Left kidney (tissue), 1 donor: ENCODE measurements at regions not wholly inside any gene's neighbourhood (a gene's known extent, or its start where the extent isn't known, plus 50 kb on each side); places are given as distances from the start of the nearest gene placed in this dataset.

Source experiments
- DNase-seq: peaks from one replicate; pipeline ENCODE4 v3.0.0-alpha.2; 2013

DNA sequence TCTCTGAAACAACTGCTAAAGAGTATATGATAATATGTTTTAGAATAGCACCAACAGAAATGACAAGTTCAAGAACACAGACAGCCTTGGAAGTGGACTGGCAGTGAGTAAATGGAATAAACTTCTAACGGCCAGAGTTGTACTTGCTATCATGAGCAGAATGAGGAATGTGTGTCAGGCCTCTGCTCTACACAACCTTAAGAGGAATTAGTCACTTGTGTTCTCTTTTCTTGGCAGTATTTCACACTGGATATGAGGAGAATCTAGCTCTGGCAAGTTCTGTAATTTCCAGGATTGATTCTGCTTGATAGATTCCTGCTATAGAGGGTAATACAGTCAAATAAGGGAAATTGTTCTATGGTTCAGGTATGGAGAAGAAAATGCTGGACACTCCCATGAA lies 757.3 kb downstream of the EFNB2 start:
- DNase-seq = no peak

- peak; percentile 27 for DNase-seq
These were observed 760.6 kb downstream of the EFNB2 start for GRCh38 chr13:105774739-105775460.

DNA sequence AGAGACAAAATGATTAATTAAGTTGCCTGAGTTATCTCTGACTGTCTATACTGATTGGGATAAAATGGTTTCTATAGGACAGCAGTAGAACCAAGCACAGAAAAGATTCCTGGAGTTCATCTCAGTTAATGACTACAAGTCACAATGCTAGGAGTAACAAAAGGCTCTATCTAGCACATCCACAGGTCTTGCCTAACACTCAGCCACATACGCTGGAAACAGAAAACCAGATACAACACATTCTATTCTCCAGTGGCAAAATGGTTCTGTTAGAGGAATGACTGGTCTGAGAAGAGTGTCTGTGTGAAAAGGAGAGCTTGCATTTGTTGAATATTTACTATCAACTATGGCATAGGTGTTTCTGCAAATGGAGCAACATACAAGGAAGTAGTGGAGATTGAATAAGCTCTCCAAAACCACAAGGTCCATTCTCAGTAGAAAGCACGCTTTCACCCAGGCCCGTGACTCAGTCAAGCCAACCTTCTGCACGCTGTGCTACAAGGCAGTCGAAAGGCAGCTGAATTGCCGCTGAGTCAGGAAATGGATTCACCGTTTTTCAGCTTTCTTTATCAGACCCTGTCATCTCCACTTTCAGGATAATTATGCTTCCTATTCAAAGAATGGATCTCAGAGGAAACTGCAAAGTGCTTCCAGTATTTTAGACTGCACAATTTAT lies 761.5 kb downstream of the EFNB2 start:
- DNase-seq = no peak

- no peak for DNase-seq
These were observed 762.2 kb downstream of the EFNB2 start for GRCh38 chr13:105773241-105773640.

DNA sequence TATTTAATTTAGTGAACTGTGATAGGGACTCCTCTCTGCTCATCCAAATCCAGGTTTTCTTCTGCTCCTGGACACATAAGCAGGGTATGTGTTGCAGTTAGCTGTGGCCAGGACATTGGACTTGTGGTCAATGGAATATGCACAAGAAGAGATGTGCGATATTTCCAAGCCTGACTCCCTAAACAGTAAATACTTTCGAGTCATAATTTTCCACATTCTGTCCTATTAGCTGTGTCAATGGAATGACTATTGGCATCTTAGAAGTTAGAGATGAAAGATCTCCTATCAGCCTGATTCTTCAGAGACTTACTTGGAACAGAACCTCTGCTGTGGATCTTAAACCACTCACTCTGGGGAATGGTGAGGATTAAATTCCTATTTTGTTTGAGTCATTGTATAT lies 771.0 kb downstream of the EFNB2 start:
- DNase-seq = no peak

GRCh38 chr13:105763851-105764250 lies 771.6 kb downstream of the EFNB2 start:
- DNase-seq = no peak

DNA sequence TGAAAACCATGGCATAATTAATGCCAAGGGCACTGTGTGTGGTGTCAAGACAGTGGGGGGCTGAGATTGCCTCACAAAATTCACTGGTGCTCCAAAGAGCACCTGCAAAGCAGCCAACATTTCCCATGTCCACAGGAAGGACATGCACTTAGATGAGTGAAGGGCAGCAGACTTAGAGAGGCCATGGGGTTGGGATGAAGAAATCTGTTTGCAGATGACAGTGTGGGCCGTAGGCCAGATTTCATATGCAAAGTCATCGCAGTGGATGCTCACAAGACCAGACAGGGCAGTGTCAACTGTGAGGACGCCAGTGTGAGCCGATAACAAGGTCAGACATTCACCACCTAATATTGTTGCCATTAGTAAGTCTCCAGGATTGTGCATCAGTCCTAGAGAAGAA lies 773.4 kb downstream of the EFNB2 start:
- no peak for DNase-seq

DNA sequence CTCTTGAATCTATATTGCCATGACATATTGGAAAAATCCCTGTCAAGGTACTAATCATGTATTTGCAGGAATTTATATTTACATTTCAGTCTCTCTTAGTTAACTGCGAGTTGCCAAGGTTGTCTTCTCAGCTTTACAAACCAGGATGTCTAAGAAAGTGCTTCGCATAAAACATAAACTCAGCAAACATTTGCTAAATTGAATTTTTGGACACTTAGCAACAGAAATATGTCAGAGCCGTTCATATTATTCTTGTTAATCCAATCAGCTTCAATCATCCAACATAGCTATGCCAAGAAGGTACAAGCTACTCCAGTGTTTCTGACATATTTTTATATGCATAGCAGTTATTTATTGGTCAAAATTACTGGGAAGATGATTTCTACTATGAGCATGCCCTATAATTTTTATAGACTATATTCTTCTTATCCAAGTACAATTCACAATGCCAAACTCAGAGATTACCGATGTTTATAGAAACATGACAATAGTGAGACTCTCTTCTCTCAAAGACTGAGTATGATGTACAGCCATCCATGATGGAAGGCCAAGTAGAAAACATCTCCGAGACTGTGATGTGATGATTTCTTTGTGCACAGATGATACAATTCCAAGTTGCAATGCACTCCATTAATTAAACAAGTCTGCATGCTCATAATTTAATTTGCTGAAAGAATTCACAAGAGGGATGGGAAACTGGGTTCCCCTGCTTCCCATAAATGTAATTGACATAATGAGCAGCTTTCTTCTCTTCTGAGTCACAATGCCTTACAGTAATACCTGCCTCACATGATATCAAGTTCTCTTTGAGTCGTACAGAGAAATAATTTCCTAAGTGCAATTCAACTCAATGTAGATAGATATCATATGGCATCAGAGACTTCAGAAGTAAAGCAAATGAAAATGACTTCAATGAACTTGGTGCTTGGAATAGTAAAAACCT lies 776.3 kb downstream of the EFNB2 start:
- no peak for DNase-seq

DNA sequence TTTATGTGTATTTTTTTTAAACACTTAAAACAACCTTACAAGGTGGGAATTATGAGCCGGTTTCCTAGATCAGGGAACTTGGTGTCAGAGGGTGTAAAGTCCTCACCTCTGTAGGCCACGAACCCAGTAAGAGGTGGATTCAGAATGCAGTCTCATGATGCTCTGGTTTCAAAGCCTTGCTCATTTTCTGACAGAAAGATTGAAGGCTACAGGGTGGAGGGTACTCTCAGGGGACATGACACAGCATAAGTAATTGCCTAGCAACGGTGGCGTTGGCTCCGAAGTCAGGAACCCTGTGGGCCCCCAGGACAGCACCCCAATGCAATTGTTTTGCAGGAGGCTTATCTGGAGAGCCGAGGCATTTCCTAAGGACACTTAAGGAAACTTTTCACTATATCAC lies 794.7 kb downstream of the EFNB2 start:
- DNase-seq = no peak

DNA sequence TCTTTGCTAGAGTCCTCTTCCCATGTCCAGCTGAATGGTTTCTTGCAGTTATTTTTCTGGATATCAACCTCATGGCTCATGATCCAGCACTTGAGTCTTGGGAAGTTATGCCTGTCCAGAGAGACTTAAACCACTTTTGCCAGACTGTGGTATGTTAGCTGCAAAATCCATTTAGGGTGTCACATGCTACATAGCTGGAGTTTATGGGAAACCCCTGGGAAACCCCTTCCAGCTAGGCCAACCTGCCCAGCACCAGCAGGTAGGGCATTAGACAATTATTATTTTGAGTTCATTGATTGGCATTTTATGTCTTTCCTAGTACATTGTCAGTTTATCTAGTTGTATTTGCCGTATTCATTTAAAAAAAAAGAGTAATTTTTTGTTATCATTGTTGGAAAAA lies 797.8 kb downstream of the EFNB2 start:
- DNase-seq = no peak

DNA sequence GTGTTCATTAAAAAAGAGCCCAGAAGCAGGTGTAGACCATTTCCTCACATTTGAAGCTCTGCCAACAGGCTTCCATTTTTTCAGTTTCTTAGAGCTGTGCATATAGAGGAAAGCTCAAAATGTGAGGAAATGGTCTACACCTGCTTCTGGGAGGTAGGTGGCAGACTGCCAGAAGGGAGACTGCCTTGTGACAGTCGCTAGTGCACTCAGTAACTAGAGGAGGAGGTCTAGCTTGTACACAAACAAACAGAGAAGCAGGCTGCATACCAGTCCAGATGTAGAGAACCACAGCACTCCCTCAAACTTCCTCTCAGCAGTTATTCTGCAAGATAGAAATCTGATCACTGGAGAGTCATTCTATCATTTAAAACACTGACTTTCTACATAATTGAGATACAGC lies 800.2 kb downstream of the EFNB2 start:
- DNase-seq = no peak

- DNase-seq = no peak
These were observed 802.5 kb downstream of the EFNB2 start for GRCh38 chr13:105732806-105733529.

DNA sequence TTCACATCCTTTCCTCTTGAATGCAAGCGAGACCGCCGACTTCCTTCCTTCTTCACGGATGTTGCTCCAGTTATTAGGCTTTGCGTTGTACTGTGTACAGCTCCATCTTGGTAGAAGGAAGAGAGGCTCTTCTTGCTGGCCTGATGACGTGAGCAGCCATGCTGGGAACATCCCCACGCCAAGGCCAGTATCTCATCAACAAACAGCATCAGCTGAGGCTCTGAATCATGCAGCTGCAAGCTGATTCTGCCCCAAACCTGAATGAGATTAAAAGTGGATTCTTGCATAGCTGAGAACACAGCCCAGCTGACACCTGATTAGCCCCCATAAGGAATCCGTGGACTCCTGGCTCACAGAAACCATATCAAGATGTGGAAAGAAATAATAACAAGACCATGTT lies 809.6 kb downstream of the EFNB2 start:
- no peak for DNase-seq

- peak; percentile 31 for DNase-seq
These were observed 814.4 kb downstream of the EFNB2 start for GRCh38 chr13:105721016-105721415.

DNA sequence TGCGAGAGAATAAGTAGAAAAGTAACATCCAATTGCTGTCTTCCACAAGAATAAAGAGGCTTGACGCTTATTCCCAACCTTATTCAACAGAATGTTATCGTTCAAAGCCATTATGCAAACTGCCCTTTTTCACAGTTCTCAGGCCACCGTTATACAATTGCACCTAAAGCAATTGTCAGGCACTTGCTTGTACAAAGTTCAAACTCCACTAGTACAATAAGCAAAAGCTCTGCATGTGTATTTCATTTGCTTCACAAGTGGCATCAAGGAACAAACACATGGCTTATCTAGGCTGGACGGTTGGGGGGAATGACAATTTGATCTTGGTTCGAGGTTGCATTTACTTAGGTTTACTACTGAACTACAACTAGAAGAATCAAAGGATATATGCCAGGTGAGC lies 815.6 kb downstream of the EFNB2 start:
- DNase-seq = no peak

GRCh38 chr13:105709181-105709580 lies 826.3 kb downstream of the EFNB2 start:
- no peak for DNase-seq

GRCh38 chr13:105703843-105704242 lies 831.6 kb downstream of the EFNB2 start:
- no peak for DNase-seq

DNA sequence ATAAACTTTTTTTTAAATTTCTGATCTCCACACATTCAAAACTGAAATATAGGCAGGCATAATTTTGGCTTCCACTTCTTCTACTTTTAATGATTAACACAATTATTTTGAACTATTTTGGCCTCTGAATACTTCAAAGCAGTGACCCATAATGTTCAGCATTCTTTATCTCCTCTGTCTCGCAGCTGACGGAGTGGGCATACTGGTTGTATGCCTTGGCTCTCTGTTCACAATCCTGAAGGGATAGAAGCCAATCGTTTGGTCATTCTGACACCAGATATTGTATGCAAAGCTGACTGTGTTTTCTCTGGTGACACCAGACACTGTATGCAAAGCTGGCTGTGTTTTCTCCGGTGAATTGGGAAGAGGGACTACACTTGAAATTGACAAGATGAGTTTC lies 833.0 kb downstream of the EFNB2 start:
- DNase-seq = no peak

DNA sequence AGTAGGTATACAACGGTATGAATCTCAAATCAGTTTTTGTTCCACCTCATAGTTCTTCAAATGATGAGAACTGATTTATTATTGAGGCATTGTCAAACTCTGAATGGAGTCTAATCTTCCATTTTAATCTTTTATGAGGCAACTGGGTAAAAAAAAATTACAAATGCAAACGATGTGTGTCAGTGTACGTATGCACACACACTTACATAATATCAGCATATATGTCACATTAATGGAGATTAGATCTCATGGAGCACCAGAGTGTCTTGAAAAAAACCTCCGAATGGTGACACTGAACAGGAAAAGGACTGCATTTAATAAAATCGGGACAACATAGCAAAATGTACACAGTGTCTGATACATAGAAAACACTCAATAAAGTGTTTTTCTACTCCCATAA lies 842.7 kb downstream of the EFNB2 start:
- DNase-seq = no peak

- no peak for DNase-seq
These were observed 851.2 kb downstream of the EFNB2 start for GRCh38 chr13:105684216-105684615.

GRCh38 chr13:105679838-105680237 lies 855.6 kb downstream of the EFNB2 start:
- no peak for DNase-seq

DNA sequence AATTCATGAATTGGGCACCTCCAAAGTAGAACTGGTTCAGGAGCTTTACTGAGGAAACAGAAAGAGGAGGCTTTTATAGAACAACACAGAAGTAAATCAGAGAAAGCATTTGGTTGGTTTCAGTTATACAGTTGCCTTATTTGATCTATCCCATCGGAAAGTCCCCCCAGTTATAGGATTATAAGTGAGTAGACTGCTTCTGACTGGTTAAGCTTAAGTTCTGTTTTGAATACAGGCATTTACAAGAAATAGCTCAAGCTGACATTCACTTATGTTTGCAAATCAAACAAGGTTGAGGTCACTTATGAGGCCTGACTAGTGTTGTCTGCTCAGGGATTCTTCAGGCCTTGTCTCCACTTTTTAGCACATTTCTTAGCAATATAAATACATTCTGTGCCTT lies 857.4 kb downstream of the EFNB2 start:
- no peak for DNase-seq
